Transverse colon (tissue), 4 donors: ENCODE measurements at regions not wholly inside any gene's neighbourhood (a gene's known extent, or its start where the extent isn't known, plus 50 kb on each side); places are given as distances from the start of the nearest gene placed in this dataset.

Experiments
- DNase-seq: peaks from one replicate; pipeline ENCODE4 v3.0.0-alpha.2; 2019
- H3K27ac ChIP-seq, 4 donors: fragments of 200-600 bp; sonication (generic); 2 replicates each; pipeline ENCODE4 v1.5.1; 2016 to 2018; ENCODE audit warnings: inconsistent platforms in 4 of 4
- H3K27me3 ChIP-seq: fragments of 200-600 bp; sonication (generic); 2 replicates; pipeline ENCODE4 v1.5.1; 2017; ENCODE audit warnings: inconsistent platforms
- H3K36me3 ChIP-seq, 4 donors: fragments of 200-600 bp; sonication (generic); 2 replicates each; pipeline ENCODE4 v1.5.1; 2017 to 2019; ENCODE audit warnings: inconsistent platforms in 4 of 4
- H3K4me1 ChIP-seq, 4 donors: fragments of 200-600 bp; sonication (generic); 2 replicates each; pipeline ENCODE4 v1.5.1; 2017 to 2020; ENCODE audit warnings: inconsistent platforms in 4 of 4
- H3K4me3 ChIP-seq, 4 donors: fragments of 200-600 bp; sonication (generic); 1 replicate in 1 of 4; 2 replicates in 3 of 4; pipeline versions ENCODE4 v1.5.1 to v1.6.1; 2017 to 2019; ENCODE audit warnings: inconsistent platforms in 4 of 4
- H3K9me3 ChIP-seq, 2 donors: fragments of 200-600 bp; sonication (generic); 2 replicates each; pipeline ENCODE4 v1.5.1; 2017 to 2019; ENCODE audit warnings: inconsistent platforms in 2 of 2
- CTCF ChIP-seq, 5 experiments: fragments of 200-600 bp in 3 of 5; fragments of 450-650 bp in 2 of 5; sonication (generic) in 3 of 5; IDR thresholded peaks; 1 replicate in 2 of 5; 2 replicates in 3 of 5; pipeline ENCODE4 v1.5.1; 2016 to 2017; ENCODE audit warnings: antibody characterized with exemption in 5 of 5, inconsistent platforms in 3 of 5, mild to moderate bottlenecking in 2 of 5, moderate library complexity in 1 of 5
- EP300 ChIP-seq: sonication (generic); formaldehyde crosslinking; IDR thresholded peaks from one replicate; pipeline ENCODE4 v1.6.1; 2017; ENCODE audit warnings: antibody characterized with exemption, low read depth
- POLR2A ChIP-seq: fragments of 450-650 bp; IDR thresholded peaks from one replicate; pipeline ENCODE4 v1.6.1; 2016; ENCODE audit warnings: antibody characterized with exemption, mild to moderate bottlenecking, moderate library complexity
- POLR2AphosphoS5 ChIP-seq, 3 donors: sonication (generic); formaldehyde crosslinking; IDR thresholded peaks; one replicate each; pipeline ENCODE4 v1.6.1; 2016; ENCODE audit warnings: antibody characterized with exemption in 3 of 3
- whole genome bisulfite sequencing, 2 donors: methylation state at CpG; one replicate each; pipeline ENCODE4 v1.1.5; 2018; ENCODE audit warnings: low coverage in 1 of 2; 5-methylcytosine and 5-hydroxymethylcytosine counted together
- in situ Hi-C, 4 donors: fragments of 200-750 bp; cut with MboI; loops; one replicate each; pipeline versions ENCODE4 v1.15.0 to v1.15.1; 2017; ENCODE audit warnings: low sequenced_read_pairs in 3 of 4, low pct_ligation_motif_present in 1 of 4, low pct_unique_long_range_greater_than_20kb in 1 of 4
- intact Hi-C: fragments of 100-400 bp; cut with DNase I; formaldehyde crosslinking; loops from one replicate; pipeline ENCODE4 v1.15.1; 2023; ENCODE audit warnings: low total_unique reads

- no peak overlapping the region for H3K4me3 ChIP-seq
- H3K9me3 ChIP-seq: no peaks in the 10 kb centered on the region
- in situ Hi-C loops (no loop called here), intact Hi-C loops (no loop called here)
- WGBS, 2 donors: 79 to 86% methylated on average over 1 of the region's 1 CpG
- H3K36me3 ChIP-seq: no peaks in the 10 kb centered on the region
- no peaks in the 10 kb centered on the region for H3K27me3 ChIP-seq
- TF ChIP-seq CTCF (IDR thresholded peaks at IDR 0.05) (no peak), EP300 (no peak), POLR2AphosphoS5 (IDR thresholded peaks at IDR 0.05) (no peak), POLR2A (no peak)
- H3K27ac ChIP-seq: no peak overlapping the region
- no peak for DNase-seq
- H3K4me1 ChIP-seq: no peaks in the 10 kb centered on the region
Measured at GRCh38 chr4:110681381-110681780, 58.5 kb upstream of the PITX2 start.

GRCh38 chr4:110682311-110682710, 59.4 kb upstream of the PITX2 start:
- intact Hi-C loops (no loop called here), in situ Hi-C loops (no loop called here)
- DNase-seq: no peak
- Histone ChIP-seq H3K27ac (no peak overlapping the region), H3K4me3 (no peak overlapping the region), H3K27me3 (no peaks in the 10 kb centered on the region), H3K4me1 (no peaks in the 10 kb centered on the region), H3K9me3 (no peaks in the 10 kb centered on the region), H3K36me3 (no peaks in the 10 kb centered on the region)
- TF ChIP-seq CTCF (IDR thresholded peaks at IDR 0.05) (no peak), POLR2AphosphoS5 (IDR thresholded peaks at IDR 0.05) (no peak), EP300 (no peak), POLR2A (no peak)
- WGBS, 2 donors: 63 to 69% methylated on average over 1 of the region's 1 CpG

- 95 to 97% methylated on average over 5 to 11 of the region's 11 CpGs for WGBS, 2 donors
- in situ Hi-C loops (no loop called here), intact Hi-C loops (no loop called here)
- TF ChIP-seq EP300 (no peak), POLR2A (no peak), POLR2AphosphoS5 (IDR thresholded peaks at IDR 0.05) (no peak), CTCF (IDR thresholded peaks at IDR 0.05) (no peak)
- H3K4me1 ChIP-seq: no peaks in the 10 kb centered on the region
- no peak overlapping the region for H3K27ac ChIP-seq
- no peak overlapping the region for H3K4me3 ChIP-seq
- no peaks in the 10 kb centered on the region for H3K27me3 ChIP-seq
- no peaks in the 10 kb centered on the region for H3K36me3 ChIP-seq
- DNase-seq: no peak
- H3K9me3 ChIP-seq: no peaks in the 10 kb centered on the region
Measured at GRCh38 chr4:110683601-110684000, 60.7 kb upstream of the PITX2 start.

GRCh38 chr4:110702326-110702725, 79.4 kb upstream of the PITX2 start:
- Histone ChIP-seq H3K27ac (no peak overlapping the region), H3K9me3 (no peaks in the 10 kb centered on the region), H3K4me1 (no peaks in the 10 kb centered on the region), H3K36me3 (no peaks in the 10 kb centered on the region), H3K4me3 (no peak overlapping the region), H3K27me3 (no peaks in the 10 kb centered on the region)
- TF ChIP-seq POLR2AphosphoS5 (IDR thresholded peaks at IDR 0.05) (no peak), CTCF (IDR thresholded peaks at IDR 0.05) (no peak), EP300 (no peak)
- in situ Hi-C loops: no loop called here
- no peak for DNase-seq
- 86% methylated on average over 6 of the region's 6 CpGs; no CpG with 5 or more reads in 1 of the 2 donors for WGBS, 2 donors
- intact Hi-C loops: no loop called here
